GM12874 (cell line): ENCODE measurements at regions not wholly inside any gene's neighbourhood (a gene's known extent, or its start where the extent isn't known, plus 50 kb on each side); places are given as distances from the start of the nearest gene placed in this dataset.

Experiments used
- TF ChIP-seq, protein P1 (sequence below): IDR thresholded peaks from 2 replicates; pipeline ENCODE4 v1.5.1; 2011; ENCODE audit warnings: low read depth, mild to moderate bottlenecking, control low read depth, low read length, moderate library complexity; ENCODE audit not compliant: insufficient read depth

DNA sequence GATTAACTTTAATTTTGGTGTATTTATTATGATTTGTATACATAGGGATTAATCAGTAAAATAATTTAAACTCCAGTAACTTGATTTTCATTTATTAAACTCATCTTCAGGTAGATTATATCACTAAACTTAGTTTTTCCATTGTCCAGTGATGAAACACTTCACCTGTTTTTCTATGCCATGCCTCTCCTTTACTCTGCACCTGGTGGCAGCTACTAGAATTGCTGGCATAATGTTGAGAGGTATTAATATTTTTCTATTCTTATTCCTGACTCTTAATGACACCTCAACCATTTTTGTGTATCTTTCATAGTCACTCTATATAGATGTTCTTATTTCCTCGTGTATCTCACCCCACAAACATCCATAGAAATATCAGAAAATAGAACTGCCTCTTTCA is 940.3 kb upstream of the CRIM1 start:
- TF ChIP-seq, protein P1, sequence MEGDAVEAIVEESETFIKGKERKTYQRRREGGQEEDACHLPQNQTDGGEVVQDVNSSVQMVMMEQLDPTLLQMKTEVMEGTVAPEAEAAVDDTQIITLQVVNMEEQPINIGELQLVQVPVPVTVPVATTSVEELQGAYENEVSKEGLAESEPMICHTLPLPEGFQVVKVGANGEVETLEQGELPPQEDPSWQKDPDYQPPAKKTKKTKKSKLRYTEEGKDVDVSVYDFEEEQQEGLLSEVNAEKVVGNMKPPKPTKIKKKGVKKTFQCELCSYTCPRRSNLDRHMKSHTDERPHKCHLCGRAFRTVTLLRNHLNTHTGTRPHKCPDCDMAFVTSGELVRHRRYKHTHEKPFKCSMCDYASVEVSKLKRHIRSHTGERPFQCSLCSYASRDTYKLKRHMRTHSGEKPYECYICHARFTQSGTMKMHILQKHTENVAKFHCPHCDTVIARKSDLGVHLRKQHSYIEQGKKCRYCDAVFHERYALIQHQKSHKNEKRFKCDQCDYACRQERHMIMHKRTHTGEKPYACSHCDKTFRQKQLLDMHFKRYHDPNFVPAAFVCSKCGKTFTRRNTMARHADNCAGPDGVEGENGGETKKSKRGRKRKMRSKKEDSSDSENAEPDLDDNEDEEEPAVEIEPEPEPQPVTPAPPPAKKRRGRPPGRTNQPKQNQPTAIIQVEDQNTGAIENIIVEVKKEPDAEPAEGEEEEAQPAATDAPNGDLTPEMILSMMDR = peak; percentile 22; the same call in 1 of the 2 replicates

DNA sequence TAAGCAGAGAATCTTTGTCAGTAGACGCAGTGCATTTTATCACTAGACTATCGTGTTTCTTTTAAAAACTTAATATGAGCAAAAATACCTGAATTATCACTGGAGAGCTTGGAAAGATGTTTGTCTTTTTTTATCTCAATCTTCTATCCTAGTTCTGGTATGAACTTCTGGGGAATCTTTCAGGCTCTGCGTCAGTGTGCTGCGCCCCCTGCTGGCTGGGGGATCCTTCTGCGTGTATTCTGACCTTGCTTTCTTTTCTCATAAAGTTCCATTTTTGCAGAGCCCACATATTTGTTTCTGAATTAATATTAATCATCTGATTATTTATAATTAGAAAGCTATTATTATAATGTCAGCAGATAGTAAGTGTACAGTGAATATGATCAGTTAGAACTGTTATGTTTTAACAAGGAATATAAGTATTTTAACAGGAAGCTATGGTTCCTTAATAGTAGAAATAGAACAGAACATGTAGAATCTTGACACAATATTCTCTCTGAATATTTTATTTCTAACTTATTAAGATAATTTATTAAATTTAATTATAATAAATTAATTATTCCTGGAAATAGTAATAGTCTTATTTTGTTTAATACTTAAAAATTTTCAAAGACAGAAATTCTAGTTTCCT is 945.0 kb upstream of the CRIM1 start:
- TF ChIP-seq, protein P1 = peak; percentile 79

DNA sequence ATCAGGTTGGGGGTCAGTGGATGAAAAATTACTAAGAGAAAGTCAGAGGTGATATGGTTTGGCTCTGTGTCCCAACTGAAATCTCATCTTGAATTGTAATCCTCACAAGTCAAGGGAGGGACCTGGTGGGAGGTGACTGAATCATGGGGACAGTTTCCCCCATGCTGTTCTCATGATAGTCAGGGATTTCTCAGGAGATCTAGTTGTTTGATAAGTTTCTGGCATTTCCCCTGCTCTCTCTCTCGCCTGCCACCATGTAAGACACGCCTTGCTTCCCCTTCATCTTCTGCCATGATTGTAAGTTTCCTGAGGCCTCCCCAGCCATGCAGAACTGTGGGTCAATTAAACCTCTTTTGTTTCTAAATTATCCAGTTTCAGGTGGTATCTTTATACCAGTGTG is 945.8 kb upstream of the CRIM1 start:
- TF ChIP-seq, protein P1 = no peak

DNA sequence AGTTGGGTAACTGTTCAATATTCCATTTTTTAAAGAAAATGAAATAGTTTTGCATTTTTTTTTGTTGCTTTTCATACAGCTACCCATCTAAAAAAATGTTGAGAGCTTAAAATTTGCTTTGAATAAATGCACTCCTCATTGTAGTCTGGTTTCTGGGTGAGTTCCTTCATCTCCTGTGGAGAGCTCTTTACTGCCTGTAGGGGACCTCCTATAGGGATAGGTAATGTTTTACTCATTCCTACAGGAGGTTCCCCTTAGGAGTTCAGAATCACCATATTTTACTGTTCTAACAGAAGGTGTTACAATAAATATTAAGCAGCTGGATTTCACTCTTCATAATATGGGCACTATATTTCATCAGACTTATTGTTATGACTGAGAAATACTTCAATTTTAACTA is 947.3 kb upstream of the CRIM1 start:
- TF ChIP-seq, protein P1 = no peak

DNA sequence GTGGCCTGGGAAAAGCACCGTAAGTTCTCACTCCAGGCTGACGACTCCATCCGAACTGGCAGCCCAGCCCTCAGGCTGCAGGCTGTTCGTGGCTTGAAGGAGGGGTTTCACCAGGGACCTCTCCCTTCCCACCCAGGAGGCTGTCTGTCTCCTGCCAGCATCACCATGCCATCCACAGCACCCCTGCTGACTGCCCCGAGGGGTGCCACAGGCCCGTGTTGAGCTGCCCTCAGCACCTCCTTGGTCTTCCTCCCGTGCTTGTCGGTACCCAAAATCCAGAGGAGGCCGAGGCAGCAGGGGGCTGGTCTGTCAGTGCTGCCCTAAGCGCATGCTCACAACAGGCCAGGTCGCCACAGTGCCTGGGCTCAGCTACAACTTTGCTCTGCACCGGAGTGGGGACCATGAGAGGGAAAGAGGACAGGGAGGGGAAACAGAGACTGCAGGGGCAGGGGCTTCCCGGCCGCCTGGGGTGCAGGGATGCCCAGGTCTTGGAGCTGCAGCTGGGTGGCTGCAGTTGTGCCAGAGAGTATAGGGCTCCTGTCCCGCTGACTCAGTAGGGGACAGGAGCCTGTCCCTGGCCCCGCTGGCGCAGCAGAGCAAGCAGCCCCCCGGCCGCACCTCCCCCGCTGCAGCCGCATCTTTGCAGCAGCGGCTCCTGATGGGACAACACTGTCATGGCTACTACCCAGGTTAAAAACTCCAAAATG is 963.7 kb upstream of the CRIM1 start:
- TF ChIP-seq, protein P1 = no peak

DNA sequence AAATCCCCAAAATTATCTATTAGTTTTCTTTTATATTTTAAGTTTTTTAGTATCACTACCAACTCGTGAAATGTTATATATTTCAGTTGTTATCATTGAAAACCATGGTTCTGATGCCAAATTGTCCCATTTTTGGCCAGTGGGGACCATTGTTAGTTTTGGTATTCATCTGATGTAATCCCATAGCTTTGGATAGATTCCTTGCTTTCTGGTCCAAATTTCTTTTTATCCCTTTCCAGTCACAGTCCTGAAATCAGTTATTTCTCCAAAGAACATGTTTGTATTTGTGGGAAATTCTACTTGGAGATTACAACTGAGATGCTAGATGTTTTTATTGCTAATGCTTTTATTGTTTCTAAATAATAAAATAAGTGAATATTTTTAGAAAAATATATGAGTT is 976.8 kb upstream of the CRIM1 start:
- TF ChIP-seq, protein P1 = no peak

DNA sequence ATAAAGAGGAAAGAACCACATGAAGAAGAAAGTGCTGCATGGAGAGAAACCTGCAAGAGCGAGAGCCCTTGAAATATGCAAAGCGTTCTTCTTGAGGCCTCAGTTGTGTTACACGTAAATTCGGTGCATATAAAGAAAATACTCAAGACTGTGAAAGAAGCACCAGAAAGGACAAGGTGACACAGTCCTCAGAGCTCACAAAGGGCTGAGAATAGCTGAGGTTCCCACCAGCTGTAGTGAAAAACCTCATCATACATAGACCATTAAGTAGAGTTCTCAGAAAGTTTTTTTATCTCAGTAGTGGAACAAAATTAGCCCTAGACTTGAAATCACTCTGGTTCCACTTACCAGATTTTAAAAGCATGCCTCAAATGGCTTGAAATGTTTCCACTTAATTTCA is 980.7 kb upstream of the CRIM1 start:
- TF ChIP-seq, protein P1 = no peak
